NCI-H2196 treated with DMSO at 0.1 percent for 48 hours (cell line): ENCODE measurements at regions not wholly inside any gene's neighbourhood (a gene's known extent, or its start where the extent isn't known, plus 50 kb on each side); places are given as distances from the start of the nearest gene placed in this dataset.

Experiments
- DNase-seq: peaks from one replicate; lab custom pipeline; 2025; ENCODE audit not compliant: unreplicated experiment; lab: John Stamatoyannopoulos, UW

- DNase-seq, result no peak
Measured at GRCh38 chr1:25105836-25106235, 126.5 kb downstream of the SYF2 start.

DNA sequence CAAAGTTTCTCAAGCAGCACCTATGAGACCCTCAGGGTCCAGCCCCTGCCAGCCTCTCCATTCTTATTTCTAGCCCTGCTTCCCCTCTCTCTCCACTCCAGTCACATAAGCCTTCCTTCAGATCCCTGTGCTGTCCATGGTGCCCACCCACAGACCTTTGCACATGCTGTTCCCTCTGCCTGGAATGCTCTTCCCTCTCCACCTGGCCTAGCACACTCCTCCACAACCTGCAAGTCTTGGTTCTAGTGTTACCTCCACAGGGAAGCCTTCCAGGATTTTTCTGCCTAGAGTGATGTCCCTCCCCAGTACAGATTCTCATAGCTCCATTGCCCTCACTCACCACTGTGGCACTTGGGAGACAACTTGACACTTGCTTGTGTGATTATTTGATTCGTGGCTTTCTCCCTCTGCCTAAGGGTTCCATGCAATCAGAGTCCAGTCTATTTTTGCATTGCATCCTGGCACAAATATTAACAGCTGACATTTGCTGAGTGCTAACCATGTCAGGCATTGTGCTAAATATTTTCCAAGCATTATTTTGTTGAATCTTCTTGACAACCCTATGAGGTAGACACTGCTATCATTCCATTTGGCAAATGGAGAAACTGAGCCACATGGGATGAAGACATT, 127.3 kb downstream of the SYF2 start:
- no peak for DNase-seq

- no peak for DNase-seq
Measured at GRCh38 chr1:25103164-25103795, 129.0 kb downstream of the SYF2 start.

GRCh38 chr1:25100151-25100833, 132.0 kb downstream of the SYF2 start:
- DNase-seq, result no peak

GRCh38 chr1:25099343-25099951, 132.9 kb downstream of the SYF2 start:
- peak; percentile 45 for DNase-seq

DNA sequence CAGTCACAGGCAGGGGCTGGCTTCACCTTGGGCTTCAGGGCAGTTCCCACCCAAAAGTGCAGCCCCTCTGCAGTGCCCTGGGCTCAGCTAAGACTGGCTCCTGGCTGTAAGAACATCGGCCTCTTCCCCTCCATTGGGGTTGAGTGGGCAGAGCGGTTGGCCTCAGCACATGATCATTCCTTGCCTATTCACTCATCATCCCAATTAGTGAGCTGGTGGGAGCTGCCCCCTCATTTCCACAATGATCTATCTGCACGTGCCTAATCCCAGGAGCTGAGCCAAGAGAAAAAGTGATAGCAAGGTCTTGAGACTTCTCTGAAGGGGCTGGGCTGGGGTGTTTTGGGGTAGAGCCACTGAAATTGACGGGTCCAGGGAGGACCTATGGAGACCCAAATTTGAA, 133.6 kb downstream of the SYF2 start:
- DNase-seq, result no peak

DNA sequence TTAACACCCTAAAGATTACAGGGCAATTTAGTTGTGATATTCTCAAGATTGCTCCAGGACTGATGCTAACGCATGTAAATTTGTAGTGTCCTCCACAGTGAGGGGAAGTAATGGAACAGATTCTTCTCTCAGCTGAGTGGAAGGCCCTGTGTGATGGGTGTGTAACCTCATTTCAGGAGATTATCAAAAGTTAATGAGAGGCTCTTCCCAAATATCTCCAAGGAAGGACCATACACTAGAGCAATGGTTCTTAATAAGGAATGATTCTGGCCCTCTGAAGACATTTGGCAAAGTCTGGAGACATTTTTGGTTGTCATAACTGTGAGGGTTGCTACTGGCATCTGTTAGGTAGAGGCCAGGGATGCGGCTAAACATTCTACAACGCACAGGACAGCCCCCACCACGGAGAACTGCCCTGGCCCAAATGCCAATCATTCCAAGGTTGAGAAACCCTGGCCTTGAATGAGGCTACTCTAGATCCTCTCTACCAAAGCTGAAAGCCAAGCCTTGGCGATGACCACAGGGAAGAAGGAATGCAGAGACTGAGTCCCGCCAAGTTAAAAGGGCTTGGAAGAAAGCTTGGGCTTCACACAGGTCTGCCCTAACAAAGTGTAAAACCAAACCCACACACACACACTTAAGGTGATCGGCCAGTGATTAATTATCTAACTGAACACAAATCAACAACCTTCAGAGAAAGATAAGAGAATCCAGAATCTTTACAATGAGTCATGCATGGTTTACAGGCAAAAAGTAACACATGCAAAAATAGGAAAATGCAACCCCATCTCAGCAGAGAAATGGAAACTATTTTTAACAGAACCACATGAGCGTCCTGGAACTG, 135.8 kb downstream of the SYF2 start:
- DNase-seq, result no peak

GRCh38 chr1:25095635-25096200, 136.6 kb downstream of the SYF2 start:
- DNase-seq, result no peak

GRCh38 chr1:25094995-25095394, 137.3 kb downstream of the SYF2 start:
- DNase-seq, result no peak

- no peak for DNase-seq
Measured at GRCh38 chr1:25094229-25094628, 138.1 kb downstream of the SYF2 start.

DNA sequence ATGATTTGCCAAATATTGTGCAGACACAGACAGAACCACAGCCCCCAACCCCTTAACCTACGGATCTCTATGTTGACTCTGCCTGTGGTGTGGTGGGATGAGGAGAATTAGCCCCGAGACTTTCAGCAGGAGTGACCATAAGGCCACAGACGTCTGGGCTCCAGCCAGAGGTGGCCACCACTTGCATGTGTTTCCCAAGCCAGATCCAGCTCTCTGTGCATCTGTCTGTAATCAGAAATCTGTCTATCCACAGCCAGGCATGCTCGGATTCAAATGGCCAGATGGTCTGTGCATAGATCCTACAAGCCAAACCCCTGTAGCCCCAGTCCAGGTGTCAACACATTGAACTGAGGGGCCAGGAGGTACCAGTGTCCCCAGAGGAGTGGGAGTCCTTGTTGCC, 140.6 kb downstream of the SYF2 start:
- DNase-seq, result no peak

- DNase-seq, result no peak
Measured at GRCh38 chr1:25090707-25091422, 141.4 kb downstream of the SYF2 start.

GRCh38 chr1:25089772-25090171, 142.5 kb downstream of the SYF2 start:
- no peak for DNase-seq

DNA sequence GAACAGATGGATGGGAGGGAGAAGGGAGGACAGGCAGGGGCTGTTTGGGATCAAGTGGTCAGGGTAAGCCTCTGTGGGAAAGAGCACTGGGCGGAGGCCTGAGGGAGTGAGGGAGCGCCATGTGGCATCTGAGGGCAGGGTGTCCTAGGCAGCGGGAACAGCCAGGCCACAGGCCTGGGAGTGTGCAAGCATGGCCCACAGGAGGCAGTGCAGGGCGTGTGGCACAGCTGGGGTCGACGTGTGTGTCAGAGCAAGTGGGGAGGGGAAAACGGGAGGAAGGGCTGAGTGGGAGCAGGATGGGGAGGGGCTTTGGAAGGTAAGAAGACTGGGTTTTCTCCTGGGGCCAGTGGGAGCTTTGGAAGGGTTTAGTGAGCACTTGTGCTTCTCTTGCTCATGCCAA, 143.4 kb downstream of the SYF2 start:
- no peak for DNase-seq

GRCh38 chr1:25088180-25088701, 144.1 kb downstream of the SYF2 start:
- DNase-seq, result no peak

DNA sequence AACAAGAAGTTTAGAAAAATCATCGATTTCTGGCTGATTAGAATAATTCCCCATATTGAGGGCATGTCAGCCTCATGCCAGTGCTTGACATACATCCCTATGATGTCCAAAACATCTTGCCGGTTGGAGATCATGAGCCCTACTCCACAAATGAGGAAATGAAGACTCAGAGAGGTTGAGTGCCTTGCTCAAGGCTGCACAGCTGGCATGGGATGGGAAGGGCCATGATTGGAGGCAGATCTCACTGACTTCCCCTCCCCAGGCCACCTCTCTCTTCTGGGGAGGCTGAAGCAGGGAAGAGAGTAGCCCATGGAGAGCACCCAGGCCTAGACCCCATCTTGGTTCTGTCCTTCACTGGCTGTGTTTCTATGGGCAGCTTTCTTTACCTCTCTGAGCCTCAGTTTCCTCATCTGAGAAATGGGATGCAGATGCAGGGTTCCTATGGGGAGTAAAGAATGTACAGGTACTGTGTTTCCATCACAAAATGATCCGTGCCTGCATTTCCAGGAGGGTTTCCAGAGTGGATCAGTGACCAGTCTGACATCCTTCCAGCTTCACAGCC, 145.7 kb downstream of the SYF2 start:
- DNase-seq, result no peak

GRCh38 chr1:25084407-25084806, 147.9 kb downstream of the SYF2 start:
- DNase-seq, result no peak

DNA sequence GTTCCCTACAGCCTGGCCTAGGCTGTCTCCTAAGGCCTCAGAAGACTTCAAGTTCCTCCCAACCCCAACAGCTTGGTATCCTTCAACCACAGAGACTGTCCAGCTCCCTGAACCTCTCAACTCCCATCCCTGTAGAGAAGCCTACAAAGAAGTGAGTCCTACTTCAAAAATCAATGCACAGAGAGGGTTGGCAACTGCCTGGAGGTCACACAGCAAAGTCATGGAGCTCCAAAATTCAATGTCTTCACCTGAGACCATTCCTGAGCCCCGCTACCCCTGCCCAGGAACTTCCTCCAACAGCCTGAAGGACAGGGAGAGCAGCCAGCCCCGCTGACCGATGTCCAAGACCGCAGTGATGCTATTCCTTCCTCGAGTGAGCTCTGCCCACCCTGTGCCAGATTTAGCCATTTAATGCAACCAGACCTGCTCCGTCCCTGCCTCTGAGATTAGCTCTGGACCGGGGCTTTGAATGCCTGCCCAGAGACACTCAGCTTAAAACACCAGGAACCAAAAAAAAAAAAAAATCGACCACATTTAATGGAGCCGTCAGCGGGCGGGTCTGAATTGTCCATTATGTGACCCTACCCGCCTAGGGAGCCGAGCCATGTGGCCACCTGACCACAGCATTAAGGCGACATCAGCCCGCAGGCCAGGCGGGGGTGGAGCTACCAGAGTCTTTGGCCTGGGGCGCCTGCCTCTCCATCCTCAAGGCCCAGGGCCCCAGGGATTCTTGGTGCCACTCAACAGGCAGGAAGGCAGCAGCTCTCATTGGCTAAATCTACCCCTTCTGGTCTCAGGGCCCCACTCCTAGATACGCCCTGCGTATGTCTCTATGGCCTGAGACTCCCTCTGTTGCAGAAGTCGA, 148.6 kb downstream of the SYF2 start:
- DNase-seq, result no peak

DNA sequence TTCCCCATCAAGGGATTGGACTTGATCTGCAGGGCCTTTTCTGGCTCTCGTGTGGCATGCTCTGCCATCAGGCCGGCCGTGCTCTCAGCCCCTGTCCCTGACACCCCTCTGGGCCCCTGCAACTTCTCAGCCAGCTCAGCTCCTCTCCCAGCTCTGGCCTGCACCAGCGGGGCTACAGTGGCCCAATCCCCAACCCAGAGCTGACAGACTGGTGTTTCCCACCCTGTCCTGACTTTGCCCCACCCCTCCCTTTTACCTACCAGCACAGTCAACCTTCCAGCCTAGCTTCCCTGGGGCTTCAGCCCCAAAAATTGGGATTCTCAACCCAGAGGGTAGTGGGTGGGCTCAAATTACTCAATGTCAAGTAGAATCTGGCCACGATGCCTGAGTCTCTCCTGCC, 149.3 kb downstream of the SYF2 start:
- no peak for DNase-seq
